Immature natural killer cell (primary cell): ENCODE measurements at regions not wholly inside any gene's neighbourhood (a gene's known extent, or its start where the extent isn't known, plus 50 kb on each side); places are given as distances from the start of the nearest gene placed in this dataset.
"Not testable (repeated sequence)": the region's sequence is repeated elsewhere in the genome, so short reads cannot be mapped to it uniquely, and the experiment has no call there.

ENCODE experiments used
- DNase-seq, 3 donors: peaks; one replicate each; pipeline ENCODE4 v3.0.0; 2022; ENCODE audit warnings: mixed read lengths in 1 of 3
- H3K27ac Mint-ChIP-seq, 6 donors: one replicate each; pipeline ENCODE4 v1.8.0; 2020; ENCODE audit warnings: mixed read lengths in 6 of 6, mild to moderate bottlenecking in 5 of 6, inconsistent platforms in 4 of 6, moderate library complexity in 3 of 6
- H3K27me3 Mint-ChIP-seq, 3 donors: one replicate each; pipeline ENCODE4 v1.8.0; 2020 to 2021; ENCODE audit warnings: low read depth in 3 of 3, mild to moderate bottlenecking in 3 of 3, mixed read lengths in 3 of 3, moderate library complexity in 3 of 3, inconsistent platforms in 1 of 3
- H3K36me3 Mint-ChIP-seq, 3 donors: one replicate each; pipeline ENCODE4 v1.8.0; 2020; ENCODE audit warnings: mixed read lengths in 3 of 3, inconsistent platforms in 2 of 3, mild to moderate bottlenecking in 2 of 3
- H3K4me1 Mint-ChIP-seq, 2 donors: one replicate each; pipeline ENCODE4 v1.8.0; 2020; ENCODE audit warnings: inconsistent platforms in 2 of 2, mild to moderate bottlenecking in 2 of 2, mixed read lengths in 2 of 2, moderate library complexity in 1 of 2
- H3K4me3 Mint-ChIP-seq, 5 donors: one replicate each; pipeline ENCODE4 v1.8.0; 2020; ENCODE audit warnings: mild to moderate bottlenecking in 5 of 5, mixed read lengths in 5 of 5, inconsistent platforms in 3 of 5, moderate library complexity in 3 of 5
- H3K9me3 Mint-ChIP-seq, 6 donors: one replicate each; pipeline ENCODE4 v1.8.0; 2020; ENCODE audit warnings: mild to moderate bottlenecking in 6 of 6, mixed read lengths in 6 of 6, inconsistent platforms in 4 of 6, moderate library complexity in 3 of 6

GRCh38 chr20:22851679-22852346 is 183.3 kb upstream of the SSTR4 start:
- H3K4me3 Mint-ChIP-seq, H3K9me3 Mint-ChIP-seq, DNase-seq, H3K4me1 Mint-ChIP-seq, H3K27ac Mint-ChIP-seq, H3K36me3 Mint-ChIP-seq: not testable (repeated sequence)
- peaks cover 2 to 19% (median 9%) of the 10 kb centered on the region in 3 donors for H3K27me3 Mint-ChIP-seq

GRCh38 chr20:22861231-22861980 is 173.7 kb upstream of the SSTR4 start:
- Mint-ChIP-seq H3K4me1 (no peaks in the 10 kb centered on the region), H3K36me3 (no peaks in the 10 kb centered on the region)
- DNase-seq = no peak

GRCh38 chr20:22861990-22862389 is 173.1 kb upstream of the SSTR4 start:
- Mint-ChIP-seq H3K9me3 (no peaks in the 10 kb centered on the region), H3K4me1 (no peaks in the 10 kb centered on the region), H3K4me3 (no peak overlapping the region), H3K36me3 (no peaks in the 10 kb centered on the region), H3K27me3 (peaks cover 0 to 9% (median 2%) of the 10 kb centered on the region in 3 donors), H3K27ac (no peak overlapping the region)
- no peak for DNase-seq

More at GRCh38 chr20:22861231-22861980, 173.7 kb upstream of the SSTR4 start:
- Mint-ChIP-seq H3K9me3 (no peaks in the 10 kb centered on the region), H3K4me3 (no peak overlapping the region), H3K27me3 (peaks cover 0 to 9% (median 2%) of the 10 kb centered on the region in 3 donors), H3K27ac (no peak overlapping the region)

GRCh38 chr20:22862671-22863230 is 172.4 kb upstream of the SSTR4 start:
- no peak overlapping the region for H3K4me3 Mint-ChIP-seq
- H3K27me3 Mint-ChIP-seq = peaks cover 0 to 9% (median 2%) of the 10 kb centered on the region in 3 donors
- DNase-seq = no peak
- no peaks in the 10 kb centered on the region for H3K36me3 Mint-ChIP-seq
- no peaks in the 10 kb centered on the region for H3K4me1 Mint-ChIP-seq
- no peaks in the 10 kb centered on the region for H3K9me3 Mint-ChIP-seq
- H3K27ac Mint-ChIP-seq = no peak overlapping the region

GRCh38 chr20:22863826-22864225 is 171.3 kb upstream of the SSTR4 start:
- no peak overlapping the region for H3K4me3 Mint-ChIP-seq
- H3K9me3 Mint-ChIP-seq = peaks cover 0 to 1% (median 0%) of the 10 kb centered on the region in 6 donors
- no peaks in the 10 kb centered on the region for H3K4me1 Mint-ChIP-seq
- H3K36me3 Mint-ChIP-seq = no peaks in the 10 kb centered on the region
- H3K27ac Mint-ChIP-seq = no peak overlapping the region
- no peak for DNase-seq
- H3K27me3 Mint-ChIP-seq = peaks cover 0 to 9% (median 0%) of the 10 kb centered on the region in 3 donors

GRCh38 chr20:22866812-22867341 is 168.2 kb upstream of the SSTR4 start:
- Mint-ChIP-seq H3K36me3 (no peaks in the 10 kb centered on the region), H3K9me3 (peaks cover 0 to 1% (median 0%) of the 10 kb centered on the region in 6 donors), H3K27me3 (peaks cover 0 to 3% (median 2%) of the 10 kb centered on the region in 3 donors), H3K27ac (no peak overlapping the region), H3K4me3 (no peak overlapping the region), H3K4me1 (no peaks in the 10 kb centered on the region)
- DNase-seq = no peak

GRCh38 chr20:22878166-22878565 is 156.9 kb upstream of the SSTR4 start:
- no peaks in the 10 kb centered on the region for H3K36me3 Mint-ChIP-seq
- H3K4me3 Mint-ChIP-seq = no peak overlapping the region
- peaks cover 0 to 7% (median 0%) of the 10 kb centered on the region in 6 donors for H3K9me3 Mint-ChIP-seq
- H3K4me1 Mint-ChIP-seq = no peaks in the 10 kb centered on the region
- H3K27ac Mint-ChIP-seq = no peak overlapping the region
- peaks cover 2 to 11% (median 4%) of the 10 kb centered on the region in 3 donors for H3K27me3 Mint-ChIP-seq
- no peak for DNase-seq

GRCh38 chr20:22880277-22880676 is 154.8 kb upstream of the SSTR4 start:
- Mint-ChIP-seq H3K36me3 (no peaks in the 10 kb centered on the region), H3K9me3 (peaks cover 0 to 2% (median 0%) of the 10 kb centered on the region in 6 donors), H3K27me3 (peaks cover 3 to 15% (median 4%) of the 10 kb centered on the region in 3 donors), H3K27ac (no peak overlapping the region), H3K4me1 (no peaks in the 10 kb centered on the region), H3K4me3 (no peak overlapping the region)
- no peak for DNase-seq

- no peak overlapping the region for H3K27ac Mint-ChIP-seq
- H3K9me3 Mint-ChIP-seq = peaks cover 0 to 13% (median under 1%) of the 10 kb centered on the region in 6 donors
- peaks cover 0 to 9% (median 2%) of the 10 kb centered on the region in 3 donors for H3K27me3 Mint-ChIP-seq
- DNase-seq = no peak
- peaks cover 0 to 5% (median 0%) of the 10 kb centered on the region in 3 donors for H3K36me3 Mint-ChIP-seq
- no peak overlapping the region for H3K4me3 Mint-ChIP-seq
- H3K4me1 Mint-ChIP-seq = no peaks in the 10 kb centered on the region
Measured at GRCh38 chr20:22887796-22888195, 147.3 kb upstream of the SSTR4 start.

GRCh38 chr20:22890594-22891300 is 144.4 kb upstream of the SSTR4 start:
- H3K27me3 Mint-ChIP-seq = peaks cover 0 to 4% (median 2%) of the 10 kb centered on the region in 3 donors
- no peak overlapping the region for H3K27ac Mint-ChIP-seq
- peaks cover 0 to 13% (median 0%) of the 10 kb centered on the region in 6 donors for H3K9me3 Mint-ChIP-seq
- H3K4me1 Mint-ChIP-seq = no peaks in the 10 kb centered on the region
- no peak overlapping the region for H3K4me3 Mint-ChIP-seq
- DNase-seq = no peak
- peaks cover 0 to 5% (median 0%) of the 10 kb centered on the region in 3 donors for H3K36me3 Mint-ChIP-seq

- Mint-ChIP-seq H3K9me3 (peaks cover 2 to 35% (median 12%) of the 10 kb centered on the region in 6 donors), H3K27ac (no peak overlapping the region)
Measured at GRCh38 chr20:22901164-22901563, 133.9 kb upstream of the SSTR4 start.

GRCh38 chr20:22901921-22902320 is 133.2 kb upstream of the SSTR4 start:
- Mint-ChIP-seq H3K4me3 (no peak overlapping the region), H3K4me1 (no peaks in the 10 kb centered on the region)

More at GRCh38 chr20:22901164-22901563, 133.9 kb upstream of the SSTR4 start:
- Mint-ChIP-seq H3K4me3 (no peak overlapping the region), H3K4me1 (no peaks in the 10 kb centered on the region), H3K27me3 (peaks cover 2 to 8% (median 4%) of the 10 kb centered on the region in 3 donors), H3K36me3 (peaks cover 0 to 4% (median 0%) of the 10 kb centered on the region in 3 donors)
- DNase-seq = no peak

GRCh38 chr20:22904386-22904785 is 130.7 kb upstream of the SSTR4 start:
- DNase-seq = no peak
- H3K27me3 Mint-ChIP-seq = peaks cover 4 to 6% (median 5%) of the 10 kb centered on the region in 3 donors
- H3K4me1 Mint-ChIP-seq = no peaks in the 10 kb centered on the region
- H3K36me3 Mint-ChIP-seq = peaks cover 0 to 4% (median 0%) of the 10 kb centered on the region in 3 donors
- peaks cover 2 to 34% (median 12%) of the 10 kb centered on the region in 6 donors for H3K9me3 Mint-ChIP-seq
- H3K4me3 Mint-ChIP-seq = no peak overlapping the region
- H3K27ac Mint-ChIP-seq = no peak overlapping the region

More at GRCh38 chr20:22901921-22902320, 133.2 kb upstream of the SSTR4 start:
- Mint-ChIP-seq H3K9me3 (peaks cover 2 to 35% (median 12%) of the 10 kb centered on the region in 6 donors), H3K27me3 (peaks cover 2 to 5% (median 4%) of the 10 kb centered on the region in 3 donors), H3K27ac (no peak overlapping the region), H3K36me3 (peaks cover 0 to 4% (median 0%) of the 10 kb centered on the region in 3 donors)
- DNase-seq = no peak
